NCI-H460 (cell line): ENCODE measurements at regions not wholly inside any gene's neighbourhood (a gene's known extent, or its start where the extent isn't known, plus 50 kb on each side); places are given as distances from the start of the nearest gene placed in this dataset.

Source experiments
- DNase-seq: peaks from one replicate; pipeline ENCODE4 v3.0.0-alpha.2; 2016; ENCODE audit warnings: low read depth; ENCODE audit errors: extremely low read depth

GRCh38 chr7:79877874-79878465 is 256.7 kb upstream of the GNAI1 start:
- DNase-seq: no peak

- no peak for DNase-seq
Measured at GRCh38 chr7:79876848-79877252, 257.8 kb upstream of the GNAI1 start.

- DNase-seq: no peak
Measured at GRCh38 chr7:79874797-79875196, 259.8 kb upstream of the GNAI1 start.

- DNase-seq: no peak
Measured at GRCh38 chr7:79872176-79872575, 262.5 kb upstream of the GNAI1 start.

- DNase-seq: no peak
Measured at GRCh38 chr7:79868010-79868409, 266.6 kb upstream of the GNAI1 start.

- DNase-seq: no peak
Measured at GRCh38 chr7:79862447-79863210, 272.0 kb upstream of the GNAI1 start.

GRCh38 chr7:79855172-79855571 is 279.5 kb upstream of the GNAI1 start:
- no peak for DNase-seq

GRCh38 chr7:79854621-79855020 is 280.0 kb upstream of the GNAI1 start:
- no peak for DNase-seq

GRCh38 chr7:79837915-79838314 is 296.7 kb upstream of the GNAI1 start:
- DNase-seq: no peak

- no peak for DNase-seq
Measured at GRCh38 chr7:79833616-79834015, 301.0 kb upstream of the GNAI1 start.

GRCh38 chr7:79828866-79829265 is 305.8 kb upstream of the GNAI1 start:
- no peak for DNase-seq

- no peak for DNase-seq
Measured at GRCh38 chr7:79823246-79823951, 311.2 kb upstream of the GNAI1 start.

GRCh38 chr7:79822620-79823240 is 311.9 kb upstream of the GNAI1 start:
- no peak for DNase-seq

- DNase-seq: no peak
Measured at GRCh38 chr7:79820387-79820786, 314.2 kb upstream of the GNAI1 start.

- no peak for DNase-seq
Measured at GRCh38 chr7:79810916-79811315, 323.7 kb upstream of the GNAI1 start.

- no peak for DNase-seq
Measured at GRCh38 chr7:79806161-79806734, 328.4 kb upstream of the GNAI1 start.

GRCh38 chr7:79790656-79791262 is 337.3 kb upstream of the MAGI2 start:
- DNase-seq: no peak

- no peak for DNase-seq
Measured at GRCh38 chr7:79789584-79790345, 336.3 kb upstream of the MAGI2 start.

GRCh38 chr7:79787623-79788022 is 334.2 kb upstream of the MAGI2 start:
- DNase-seq: no peak

GRCh38 chr7:79787096-79787495 is 333.6 kb upstream of the MAGI2 start:
- no peak for DNase-seq
